ENCODE measurements at regions not wholly inside any gene's neighbourhood (a gene's known extent, or its start where the extent isn't known, plus 50 kb on each side); places are given as distances from the start of the nearest gene placed in this dataset.

DNA sequence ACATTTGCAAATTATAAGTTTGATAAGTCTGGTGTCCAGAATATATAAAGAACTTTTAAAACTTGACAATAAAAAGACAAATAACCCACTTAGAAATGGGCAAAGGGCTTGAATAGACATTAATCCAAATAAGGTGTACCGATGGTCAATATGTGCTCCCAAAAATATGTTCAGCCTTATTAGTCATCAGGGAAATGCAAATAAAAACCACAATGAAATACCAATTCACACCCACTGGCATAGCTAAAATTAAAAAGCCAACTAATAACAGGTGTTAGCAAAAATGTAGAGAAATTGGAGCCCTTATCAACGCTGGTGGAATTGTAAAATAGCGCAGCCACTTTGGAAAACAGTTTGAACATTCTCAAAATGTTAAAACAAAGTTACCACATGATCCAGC, 79.0 kb upstream of the SCG2 start:
- H2AK5ac ChIP-seq (ENCODE audit: insufficient read length, low read length) = no peak overlapping the region

More for the DNA sequence above, 79.0 kb upstream of the SCG2 start:
- Histone ChIP-seq H3K79me1 (ENCODE audit: insufficient read depth, low read depth, low read length, poor library complexity, severe bottlenecking) (no peaks in the 10 kb centered on the region), H3K23me2 (ENCODE audit: insufficient read length, low read depth, low read length, poor library complexity, severe bottlenecking) (no peaks in the 10 kb centered on the region), H2BK12ac (ENCODE audit: insufficient read length, low read depth, low read length) (no peak overlapping the region), H3K18ac (ENCODE audit: insufficient read length, low read depth, low read length) (no peak overlapping the region), H3T11ph (ENCODE audit: low read length) (no peak overlapping the region), H3K4me1 (ENCODE audit: insufficient read depth, low read length) (no peaks in the 10 kb centered on the region), H3K27ac (ENCODE audit: insufficient read length, low read depth, low read length) (no peak overlapping the region), H3K4me2 (ENCODE audit: insufficient read depth, insufficient read length, low read length) (no peak overlapping the region), H3K23ac (ENCODE audit: insufficient read length, low read depth, low read length) (no peak overlapping the region), H2AFZ (ENCODE audit: low read length) (no peak overlapping the region), H2BK120ac (ENCODE audit: low read depth, low read length, poor library complexity, severe bottlenecking) (no peak overlapping the region), H4K91ac (ENCODE audit: insufficient read length, low read depth, low read length) (no peak overlapping the region), H3K9me3 (ENCODE audit: control insufficient read depth, low read depth, low read length) (no peaks in the 10 kb centered on the region), H2BK5ac (ENCODE audit: insufficient read length, low read length) (no peak overlapping the region), H3K27me3 (ENCODE audit: insufficient read depth, low read length) (no peaks in the 10 kb centered on the region), H3K9ac (ENCODE audit: extremely low read depth, insufficient read length, low read length) (no peak overlapping the region), H4K5ac (ENCODE audit: insufficient read length, low read depth, low read length) (no peak overlapping the region), H3K14ac (ENCODE audit: insufficient read depth, low read length) (no peak overlapping the region), H3K4ac (ENCODE audit: low read depth, low read length) (no peak overlapping the region), H2BK15ac (ENCODE audit: low read depth, low read length) (no peak overlapping the region), H2BK20ac (ENCODE audit: low read depth, low read length, poor library complexity, severe bottlenecking) (no peak overlapping the region), H4K8ac (replicated peaks; ENCODE audit: insufficient read length, low read depth, low read length) (no peak overlapping the region), H3K79me2 (ENCODE audit: insufficient read depth, low read length) (no peaks in the 10 kb centered on the region), H3K56ac (ENCODE audit: insufficient read length, low read depth, low read length) (no peak overlapping the region), H4K20me1 (ENCODE audit: control insufficient read depth, insufficient read depth, insufficient read length) (no peaks in the 10 kb centered on the region)
- no peaks in the 10 kb centered on the region for H3K4me1 Mint-ChIP-seq
- no CpG with 5 or more reads among the region's 3 CpGs for WGBS (ENCODE audit: extremely low coverage, insufficient read length, low lambda C conversion rate)
- H3K4me3 Mint-ChIP-seq = no peak overlapping the region
- no peak overlapping the region for H3K27ac Mint-ChIP-seq
- no peaks in the 10 kb centered on the region; the same call in 1 of the 2 replicates for H3K27me3 Mint-ChIP-seq (ENCODE audit: low read depth)
- H3K36me3 Mint-ChIP-seq (ENCODE audit: insufficient read depth in 1 of 3, low read depth in 3 of 3) = peaks cover 0 to 4% (median 0%) of the 10 kb centered on the region in 3 experiments; a peak in 2 of 7 replicates
- no peak for TF ChIP-seq CTCF (conservative IDR thresholded peaks at IDR 0.05)
- no peak for DNase-seq
- no peaks in the 10 kb centered on the region for H3K9me3 Mint-ChIP-seq

Measured in H9 (cell line).